HepG2 (cell line): ENCODE measurements at regions not wholly inside any gene's neighbourhood (a gene's known extent, or its start where the extent isn't known, plus 50 kb on each side); places are given as distances from the start of the nearest gene placed in this dataset.

Experiments used
- ATAC-seq: fragments of 200-7000 bp; cut with Tn5 transposase; 3 replicates; pipeline ENCODE4 v1.9.1; 2020; ENCODE audit warnings: mild to moderate bottlenecking, moderate library complexity
- BruUV-seq: library from RNA; stranded (reverse); fragments of 400-500 nt; replicated peaks from 2 replicates; lab custom pipeline; 2021; lab: Mats Ljungman, UMichigan
- CTCF ChIA-PET: fragments of 300-600 bp; formaldehyde crosslinking; extraction: SDS; loops from one replicate; lab custom pipeline; 2021; ENCODE audit warnings: low total read pairs, inconsistent platforms, low intra/inter-chr PET ratio; lab: Yijun Ruan, JAX
- POLR2A ChIA-PET: fragments of 350-600 bp; sonication (Branson Sonifier 250); formaldehyde crosslinking; loops from one replicate; lab custom pipeline; 2020; ENCODE audit warnings: antibody characterized with exemption, inconsistent platforms; lab: Yijun Ruan, JAX
- DNase-seq: peaks from one replicate; pipeline ENCODE4 v3.0.0-alpha.2; 2015; ENCODE audit warnings: low spot score
- FAIRE-seq: peaks from 3 replicates; lab custom pipeline; 2011; peaks lifted over from hg19 to GRCh38; lab: Jason Lieb, UNC
- H2AFZ ChIP-seq: one replicate; pipeline ENCODE4 v1.6.1; 2011; ENCODE audit warnings: low read length, inconsistent platforms
- H3K27ac ChIP-seq: fragments of 300-600 bp; 3 replicates; pipeline ENCODE4 v1.8.0; 2011; ENCODE audit warnings: mixed run types, mild to moderate bottlenecking, mixed read lengths, low read length, inconsistent platforms; ENCODE audit not compliant: insufficient read depth; ENCODE audit errors: extremely low read length
- H3K27me3 ChIP-seq, 2 experiments: fragments of 200-600 bp in 1 of 2; 2 replicates in 1 of 2; 3 replicates in 1 of 2; pipeline versions ENCODE4 v1.6.0 to v1.8.0; 2011; ENCODE audit warnings: low read length in 2 of 2, mild to moderate bottlenecking in 2 of 2, moderate library complexity in 2 of 2, inconsistent platforms in 1 of 2; ENCODE audit not compliant: insufficient read depth in 2 of 2, control insufficient read depth in 1 of 2
- H3K36me3 ChIP-seq, 2 experiments: fragments of 200-600 bp in 1 of 2; replicated peaks in 1 of 2; 2 replicates in 1 of 2; 3 replicates in 1 of 2; pipeline versions ENCODE4 v1.5.1 to v1.8.0; 2011; ENCODE audit warnings: low read length in 2 of 2, inconsistent platforms in 1 of 2; ENCODE audit not compliant: insufficient read depth in 2 of 2, control insufficient read depth in 1 of 2
- H3K4me1 ChIP-seq: 2 replicates; pipeline ENCODE4 v1.5.1; 2012; ENCODE audit warnings: low read length, inconsistent platforms; ENCODE audit not compliant: insufficient read depth
- H3K4me2 ChIP-seq: 2 replicates; pipeline ENCODE4 v1.6.0; 2011; ENCODE audit warnings: low read depth, low read length, inconsistent platforms
- H3K4me3 ChIP-seq, 3 experiments: fragments of 200-600 bp in 1 of 3; sonication (generic), shearing (Covaris generic) in 1 of 3; replicated peaks in 1 of 3; 2 replicates each; pipeline ENCODE4 v1.5.1; 2011 to 2016; ENCODE audit warnings: low read length in 3 of 3, inconsistent platforms in 2 of 3, low read depth in 2 of 3, mild to moderate bottlenecking in 2 of 3, control low read depth in 1 of 3, mixed read lengths in 1 of 3; ENCODE audit not compliant: insufficient read depth in 1 of 3
- H3K79me2 ChIP-seq: one replicate; pipeline ENCODE4 v1.6.1; 2011; ENCODE audit warnings: low read length, inconsistent platforms; ENCODE audit not compliant: insufficient read depth
- H3K9ac ChIP-seq: 2 replicates; pipeline ENCODE4 v1.6.0; 2011; ENCODE audit warnings: mild to moderate bottlenecking, low read depth, low read length, inconsistent platforms; ENCODE audit not compliant: insufficient read depth
- H3K9me3 ChIP-seq: 2 replicates; pipeline ENCODE4 v1.5.1; 2012; ENCODE audit warnings: mild to moderate bottlenecking, low read length
- H4K20me1 ChIP-seq: 2 replicates; pipeline ENCODE4 v1.6.0; 2011; ENCODE audit warnings: inconsistent platforms, mild to moderate bottlenecking, low read length, moderate library complexity; ENCODE audit not compliant: insufficient read depth
- CENPX ChIP-seq: sonication (generic); formaldehyde crosslinking; IDR thresholded peaks from 2 replicates; pipeline ENCODE4 v1.9.0; 2021; ENCODE audit warnings: mild to moderate bottlenecking, missing genetic modification reagents, moderate library complexity
- DNMT1 ChIP-seq: sonication (generic); formaldehyde crosslinking; IDR thresholded peaks from 2 replicates; pipeline ENCODE4 v1.5.1; 2020; ENCODE audit warnings: mild to moderate bottlenecking, missing genetic modification reagents
- E2F1 ChIP-seq: sonication (generic); formaldehyde crosslinking; IDR thresholded peaks from 2 replicates; pipeline ENCODE4 v1.5.0; 2020; ENCODE audit warnings: missing genetic modification reagents
- EEA1 ChIP-seq: sonication (generic); formaldehyde crosslinking; IDR thresholded peaks from 2 replicates; pipeline ENCODE4 v1.5.1; 2020; ENCODE audit warnings: mild to moderate bottlenecking, missing genetic modification reagents, borderline replicate concordance
- HIVEP1 ChIP-seq: sonication (generic); formaldehyde crosslinking; IDR thresholded peaks from 2 replicates; pipeline ENCODE4 v1.4.0; 2020; ENCODE audit warnings: mild to moderate bottlenecking, missing genetic modification reagents
- KAT8 ChIP-seq: IDR thresholded peaks from 2 replicates; pipeline ENCODE4 v1.6.1; 2016; ENCODE audit warnings: missing genetic modification reagents, missing compliant biosample characterization
- MAFF ChIP-seq: IDR thresholded peaks from 2 replicates; pipeline ENCODE4 v1.6.1; 2011; ENCODE audit warnings: low read depth, low read length, improper control_type of control experiment
- ONECUT2 ChIP-seq: sonication (generic); formaldehyde crosslinking; IDR thresholded peaks from 2 replicates; pipeline ENCODE4 v1.4.0; 2020; ENCODE audit warnings: missing genetic modification reagents
- RAD21 ChIP-seq: fragments of 450-650 bp; formaldehyde crosslinking; IDR thresholded peaks from 2 replicates; pipeline ENCODE4 v1.5.0; 2020; ENCODE audit warnings: mild to moderate bottlenecking
- ZNF468 ChIP-seq: sonication (generic); formaldehyde crosslinking; IDR thresholded peaks from 2 replicates; pipeline ENCODE4 v1.8.0; 2022; ENCODE audit warnings: mild to moderate bottlenecking, moderate library complexity, missing genetic modification reagents
- ZSCAN5A ChIP-seq: sonication (generic); formaldehyde crosslinking; IDR thresholded peaks from 2 replicates; pipeline ENCODE4 v1.8.0; 2022; ENCODE audit warnings: mild to moderate bottlenecking, missing genetic modification reagents, borderline replicate concordance
- WGBS: methylation state at CpG from one replicate; pipeline ENCODE4 v1.1.6; 2017; ENCODE audit warnings: low lambda C conversion rate; 5-methylcytosine and 5-hydroxymethylcytosine counted together
- in situ Hi-C: cut with HindIII; loops from 2 replicates; pipeline ENCODE4 v1.10.0; 2017; ENCODE audit warnings: low pct_unique_long_range_greater_than_20kb; ENCODE audit not compliant: extremely low pct_ligation_motif_present
- intact Hi-C: fragments of 100-400 bp; cut with micrococcal nuclease; formaldehyde crosslinking; loops from one replicate; pipeline ENCODE4 v1.10.0; 2022; ENCODE audit not compliant: unreplicated experiment

- 0% methylated on average over 1 of the region's 1 CpG for WGBS
- no TSS peak for BruUV-seq
- CTCF ChIA-PET, result no interaction called here
Measured at GRCh38 chr4:79030973-79031372, 91.7 kb upstream of the PAQR3 start.

More at GRCh38 chr4:79030973-79031372, 91.7 kb upstream of the PAQR3 start:
- Histone ChIP-seq H2AFZ (no peak overlapping the region), H4K20me1 (no peaks in the 10 kb centered on the region), H3K27me3 (no peaks in the 10 kb centered on the region), H3K9me3 (no peaks in the 10 kb centered on the region), H3K4me2 (no peak overlapping the region), H3K27ac (no peak overlapping the region), H3K79me2 (no peaks in the 10 kb centered on the region), H3K4me1 (no peaks in the 10 kb centered on the region), H3K9ac (no peak overlapping the region), H3K4me3 (no peak overlapping the region), H3K36me3 (no peaks in the 10 kb centered on the region)
- in situ Hi-C loops (loop anchor here (25.0 kb wide), 1 partner anchor 556 kb away; no protein-coding TSS in a partner anchor), intact Hi-C loops (no loop called here)
- no peak for TF ChIP-seq HIVEP1 (CRISPR knock-in tag)
- no peak for TF ChIP-seq RAD21 (CRISPR knock-in tag)
- TF ChIP-seq DNMT1 (CRISPR knock-in tag), result no peak
- no peak for TF ChIP-seq MAFF
- no peak for TF ChIP-seq CENPX (CRISPR knock-in tag)
- no peak for TF ChIP-seq E2F1 (CRISPR knock-in tag)
- no peak for TF ChIP-seq EEA1 (CRISPR knock-in tag)
- TF ChIP-seq ONECUT2 (CRISPR knock-in tag), result no peak
- no peak for TF ChIP-seq ZNF468
- no peak for TF ChIP-seq KAT8 (CRISPR knock-in tag)
- no peak for TF ChIP-seq ZSCAN5A (CRISPR knock-in tag)
- POLR2A ChIA-PET, result no interaction called here
- ATAC-seq (no peak), FAIRE-seq (no peak), DNase-seq (no peak)
